ENCODE measurements at regions not wholly inside any gene's neighbourhood (a gene's known extent, or its start where the extent isn't known, plus 50 kb on each side); places are given as distances from the start of the nearest gene placed in this dataset.
"Not testable (repeated sequence)": the region's sequence is repeated elsewhere in the genome, so short reads cannot be mapped to it uniquely, and the experiment has no call there.

- no peak for DNase-seq
Measured at GRCh38 chr4:124873361-124874171, 161.0 kb upstream of the ANKRD50 start.

- DNase-seq: no peak
Measured at GRCh38 chr4:124872659-124873058, 160.1 kb upstream of the ANKRD50 start.

GRCh38 chr4:124869961-124870495 lies 157.5 kb upstream of the ANKRD50 start:
- no peak for DNase-seq

GRCh38 chr4:124868495-124868894 lies 156.0 kb upstream of the ANKRD50 start:
- no peak for DNase-seq

GRCh38 chr4:124867536-124867935 lies 155.0 kb upstream of the ANKRD50 start:
- DNase-seq: no peak

GRCh38 chr4:124866301-124866700 lies 153.8 kb upstream of the ANKRD50 start:
- no peak for DNase-seq

- no peak for DNase-seq
Measured at GRCh38 chr4:124863040-124863545, 150.6 kb upstream of the ANKRD50 start.

GRCh38 chr4:124862261-124862660 lies 149.7 kb upstream of the ANKRD50 start:
- no peak for DNase-seq

- DNase-seq: no peak
Measured at GRCh38 chr4:124861761-124862160, 149.2 kb upstream of the ANKRD50 start.

- DNase-seq: no peak
Measured at GRCh38 chr4:124854968-124855367, 142.4 kb upstream of the ANKRD50 start.

- DNase-seq: no peak
Measured at GRCh38 chr4:124851741-124852140, 139.2 kb upstream of the ANKRD50 start.

- DNase-seq: no peak
Measured at GRCh38 chr4:124846306-124846705, 133.8 kb upstream of the ANKRD50 start.

GRCh38 chr4:124839786-124840390 lies 127.4 kb upstream of the ANKRD50 start:
- no peak for DNase-seq

GRCh38 chr4:124833831-124834505 lies 121.4 kb upstream of the ANKRD50 start:
- DNase-seq: no peak

GRCh38 chr4:124828382-124828781 lies 115.8 kb upstream of the ANKRD50 start:
- DNase-seq: no peak

- no peak for DNase-seq
Measured at GRCh38 chr4:124817531-124817930, 105.0 kb upstream of the ANKRD50 start.

- DNase-seq: not testable (repeated sequence)
Measured at GRCh38 chr4:124812203-124812602, 99.7 kb upstream of the ANKRD50 start.

- no peak for DNase-seq
Measured at GRCh38 chr4:124810827-124811226, 98.3 kb upstream of the ANKRD50 start.

- DNase-seq: no peak
Measured at GRCh38 chr4:124807421-124807820, 94.9 kb upstream of the ANKRD50 start.

GRCh38 chr4:124806403-124806802 lies 93.9 kb upstream of the ANKRD50 start:
- DNase-seq: no peak

- DNase-seq: no peak
Measured at GRCh38 chr4:124804584-124804983, 92.1 kb upstream of the ANKRD50 start.

GRCh38 chr4:124804041-124804440 lies 91.5 kb upstream of the ANKRD50 start:
- no peak for DNase-seq

- no peak for DNase-seq
Measured at GRCh38 chr4:124803641-124804040, 91.1 kb upstream of the ANKRD50 start.

GRCh38 chr4:124803026-124803425 lies 90.5 kb upstream of the ANKRD50 start:
- DNase-seq: no peak

All from NCI-H524 treated with DMSO at 0.1 percent for 48 hours (cell line).